Embryonic facial prominence (tissue), 1 donor: ENCODE measurements at regions not wholly inside any gene's neighbourhood (a gene's known extent, or its start where the extent isn't known, plus 50 kb on each side); places are given as distances from the start of the nearest gene placed in this dataset.

Experiments used
- DNase-seq: peaks from one replicate; pipeline ENCODE4 v3.0.0-alpha.2; 2016; ENCODE audit errors: extremely low spot score

- no peak for DNase-seq
These were observed 61.3 kb upstream of the TAB3 start for GRCh38 chrX:30950391-30950790.

GRCh38 chrX:30949554-30949953, 60.5 kb upstream of the TAB3 start:
- no peak for DNase-seq

GRCh38 chrX:30948626-30949025, 59.6 kb upstream of the TAB3 start:
- DNase-seq, result no peak

GRCh38 chrX:30948051-30948450, 59.0 kb upstream of the TAB3 start:
- no peak for DNase-seq

GRCh38 chrX:30943984-30944383, 54.9 kb upstream of the TAB3 start:
- no peak for DNase-seq

GRCh38 chrX:30941898-30942297, 52.8 kb upstream of the TAB3 start:
- DNase-seq, result no peak

GRCh38 chrX:30939928-30940327, 50.9 kb upstream of the TAB3 start:
- no peak for DNase-seq
